ENCODE measurements at regions not wholly inside any gene's neighbourhood (a gene's known extent, or its start where the extent isn't known, plus 50 kb on each side); places are given as distances from the start of the nearest gene placed in this dataset.

GRCh38 chr3:166498446-166498845 is 661.2 kb upstream of the BCHE start:
- DNase-seq, result no peak

DNA sequence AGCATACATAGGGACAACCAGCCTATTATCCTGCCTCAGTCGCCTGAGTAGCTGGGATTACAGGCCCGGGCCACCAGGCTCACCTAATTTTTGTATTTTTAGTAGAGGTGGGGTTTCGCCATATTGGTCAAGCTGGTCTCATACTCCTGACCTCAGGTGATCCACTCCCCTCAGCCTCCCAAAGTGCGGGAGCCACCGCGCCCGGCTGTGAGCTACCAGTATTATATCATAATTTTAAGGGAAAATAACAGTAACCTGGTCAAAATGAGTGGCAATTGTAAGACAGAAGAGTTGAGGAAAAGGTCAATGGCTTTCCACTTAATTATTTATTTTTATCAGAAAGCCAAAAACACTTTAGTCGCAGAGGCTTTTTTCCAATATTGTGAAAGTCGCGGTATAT is 652.6 kb upstream of the BCHE start:
- DNase-seq, result no peak

GRCh38 chr3:166488977-166489672 is 651.9 kb upstream of the BCHE start:
- no peak for DNase-seq

DNA sequence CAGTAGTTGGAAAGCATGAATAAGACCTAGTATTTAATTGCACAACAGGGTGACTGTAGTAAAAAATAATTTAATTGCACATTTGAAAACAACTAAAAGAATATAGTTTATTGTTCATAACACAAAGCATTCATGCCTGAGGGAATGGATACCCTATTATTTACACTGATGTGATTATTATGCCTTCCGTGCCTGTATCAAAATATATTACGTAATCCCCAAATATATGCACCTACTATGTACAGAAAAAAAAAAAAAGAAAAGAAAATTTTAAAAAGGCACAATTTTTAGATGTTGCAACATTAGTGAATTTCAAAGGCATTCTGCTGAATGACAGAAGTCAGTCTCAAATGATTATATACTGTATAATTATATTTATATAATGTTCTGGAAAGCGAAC is 647.2 kb upstream of the BCHE start:
- DNase-seq, result no peak

DNA sequence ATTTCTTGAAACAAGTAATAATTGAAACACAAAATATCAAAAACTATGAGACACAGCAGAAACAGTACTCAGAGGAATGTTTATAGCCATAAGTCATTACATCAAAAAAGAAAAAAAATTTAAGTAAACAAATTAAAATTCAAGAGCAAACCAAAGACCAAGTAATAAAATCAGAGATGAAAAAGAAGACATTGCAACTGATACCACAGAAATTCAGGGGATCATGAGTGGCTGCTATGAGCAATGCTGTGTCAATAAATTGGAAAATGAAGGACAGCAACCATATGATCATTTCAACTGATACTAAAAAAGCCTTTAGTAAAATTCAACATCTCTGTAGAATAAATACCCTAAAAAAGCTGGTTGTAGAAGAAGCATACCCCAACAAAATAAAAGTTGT is 644.1 kb upstream of the BCHE start:
- no peak for DNase-seq

- no peak for DNase-seq
These were observed 641.1 kb upstream of the BCHE start for GRCh38 chr3:166478356-166478755.

DNA sequence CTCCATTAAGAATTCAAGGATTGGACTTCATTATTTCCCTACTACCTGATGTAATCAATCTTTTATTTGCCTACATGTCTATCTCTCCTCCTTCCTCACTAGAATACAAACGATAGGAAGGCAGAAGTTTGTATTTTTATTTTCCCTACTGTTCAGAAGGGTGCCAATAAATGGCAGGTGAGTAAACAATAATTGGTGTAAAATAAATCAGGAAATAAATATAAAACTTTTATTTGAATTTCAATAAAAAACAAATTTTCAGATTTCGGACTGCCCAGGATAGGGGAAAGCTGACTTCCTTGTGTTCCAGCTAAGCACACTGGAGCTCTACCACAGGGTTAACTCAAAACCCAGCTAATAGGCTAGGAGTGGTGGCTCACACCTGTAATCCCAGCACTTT is 636.3 kb upstream of the BCHE start:
- DNase-seq, result no peak

- no peak for DNase-seq
These were observed 634.8 kb upstream of the BCHE start for GRCh38 chr3:166472015-166472414.

GRCh38 chr3:166471074-166471767 is 634.0 kb upstream of the BCHE start:
- no peak for DNase-seq

DNA sequence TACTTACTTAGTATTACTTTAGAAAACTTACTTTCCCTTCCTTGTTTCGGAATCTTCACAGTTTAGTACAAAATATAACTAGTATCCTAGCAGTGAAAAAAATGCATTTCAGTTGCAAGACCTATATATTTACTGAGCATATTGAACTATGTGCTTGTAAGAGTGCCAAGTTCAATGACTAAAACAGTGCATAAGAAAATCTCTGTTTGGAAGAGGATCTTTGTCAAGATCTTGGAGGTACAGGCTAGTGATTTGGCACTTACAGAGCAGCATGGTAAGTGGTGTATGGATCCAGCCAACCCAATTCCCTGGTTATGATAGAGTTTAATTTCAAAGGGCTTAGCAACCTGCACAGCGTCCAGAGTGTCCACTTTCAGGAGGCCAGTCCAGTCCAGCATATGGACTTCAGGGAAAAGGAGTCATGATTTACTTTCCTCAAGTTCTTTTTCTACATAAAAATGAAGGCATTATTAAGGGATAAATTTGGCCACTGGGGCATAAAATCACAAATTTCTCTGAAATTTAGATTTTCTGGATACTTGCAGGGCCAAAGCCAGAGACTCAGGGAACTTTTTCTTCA is 625.8 kb upstream of the BCHE start:
- DNase-seq, result no peak

DNA sequence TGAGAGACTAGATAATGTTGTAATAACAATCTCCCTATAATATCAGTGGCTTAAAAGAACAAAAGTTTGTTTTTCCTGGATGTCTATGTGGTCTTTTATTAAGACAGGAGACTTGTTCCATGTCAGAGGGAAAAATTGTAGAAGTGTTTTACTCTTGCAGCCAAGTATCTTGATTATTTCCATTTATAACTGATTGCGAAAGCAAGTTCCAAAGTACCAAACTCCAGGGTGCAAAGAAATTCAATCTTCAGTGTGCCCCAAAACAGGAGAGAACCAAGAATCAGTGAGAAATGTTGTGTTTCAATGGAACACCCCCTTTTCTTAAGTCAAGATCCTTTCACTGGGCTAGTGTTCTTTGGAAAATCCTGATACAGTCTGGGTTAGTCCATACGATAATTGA is 624.4 kb upstream of the BCHE start:
- DNase-seq, result no peak

DNA sequence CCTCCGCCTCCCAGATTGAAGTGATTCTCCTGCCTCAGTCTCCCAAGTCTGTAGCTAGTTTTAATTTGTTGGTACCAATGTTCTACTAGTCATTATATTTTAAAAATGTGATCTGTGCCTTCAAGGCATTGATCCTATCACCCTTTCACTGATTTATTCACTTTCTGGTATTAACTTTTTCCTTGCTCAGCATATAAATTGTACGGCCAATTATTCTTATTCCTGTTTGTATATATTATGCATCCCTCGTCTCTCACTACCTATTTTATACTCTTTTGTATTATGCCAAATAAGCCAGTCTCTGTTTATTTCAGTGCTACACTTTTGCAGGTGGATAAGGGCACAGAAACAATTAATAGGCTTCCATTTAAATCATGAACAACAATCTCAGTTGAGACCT is 620.2 kb upstream of the BCHE start:
- no peak for DNase-seq

DNA sequence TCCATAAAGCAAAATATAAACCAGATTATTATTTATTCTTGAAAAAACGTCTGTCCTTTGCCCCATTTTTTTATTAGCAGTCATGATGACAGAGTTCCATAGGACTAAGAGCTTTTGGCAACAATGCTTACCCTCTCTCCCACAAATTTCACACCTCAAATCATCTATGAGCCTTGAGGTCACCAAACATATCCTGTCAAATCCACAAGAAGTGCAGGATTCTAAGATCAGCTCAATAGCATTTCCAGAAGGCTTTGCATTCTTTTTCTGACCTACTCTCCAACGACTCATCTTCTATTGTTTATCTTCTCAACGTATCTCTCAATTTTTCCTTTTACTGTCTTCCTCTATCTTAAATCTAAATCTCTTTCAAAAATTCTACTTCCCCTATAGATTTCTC is 619.1 kb upstream of the BCHE start:
- no peak for DNase-seq

DNA sequence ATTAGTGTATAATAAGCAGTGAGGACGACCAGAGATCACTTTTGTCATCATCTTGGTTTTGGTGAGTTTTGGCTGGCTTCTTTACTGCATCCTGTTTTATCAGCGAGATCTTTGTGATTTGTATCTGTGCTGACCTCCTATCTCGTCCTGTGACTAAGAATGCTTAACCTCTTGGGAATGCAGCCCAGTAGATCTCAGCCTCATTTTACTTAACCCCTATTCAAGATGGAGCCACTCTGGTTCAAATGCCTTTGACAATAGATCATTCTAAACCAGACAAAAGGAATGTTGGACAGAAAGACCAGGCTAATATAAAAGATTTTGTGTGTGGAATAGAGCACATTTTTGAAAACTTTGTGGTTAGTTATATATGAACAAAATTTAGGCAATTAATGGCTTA is 618.5 kb upstream of the BCHE start:
- DNase-seq, result no peak

- DNase-seq, result peak; percentile 12
These were observed 616.3 kb upstream of the BCHE start for GRCh38 chr3:166453478-166453877.

DNA sequence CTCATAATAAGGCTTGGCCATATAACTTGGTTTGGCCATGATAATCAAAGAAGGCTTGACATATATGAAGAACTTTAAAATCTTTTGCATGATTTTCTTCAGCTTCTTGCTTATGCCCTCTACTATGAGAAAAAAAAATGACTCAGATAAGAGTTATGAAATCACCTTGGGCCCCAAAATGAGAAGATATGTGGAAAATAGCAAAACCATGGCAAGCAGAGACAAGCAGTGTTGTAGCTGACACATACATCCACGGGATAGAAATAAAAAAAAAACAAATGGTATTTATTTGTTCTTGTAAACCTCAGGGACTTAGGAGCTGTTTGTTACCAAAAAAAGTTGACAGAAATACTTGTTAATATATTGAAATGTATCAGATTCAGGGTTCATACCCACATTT is 614.8 kb upstream of the BCHE start:
- DNase-seq, result no peak

GRCh38 chr3:166447513-166447912 is 610.3 kb upstream of the BCHE start:
- no peak for DNase-seq

- no peak for DNase-seq
These were observed 609.8 kb upstream of the BCHE start for GRCh38 chr3:166446986-166447385.

- DNase-seq, result no peak
These were observed 609.1 kb upstream of the BCHE start for GRCh38 chr3:166446291-166446690.

DNA sequence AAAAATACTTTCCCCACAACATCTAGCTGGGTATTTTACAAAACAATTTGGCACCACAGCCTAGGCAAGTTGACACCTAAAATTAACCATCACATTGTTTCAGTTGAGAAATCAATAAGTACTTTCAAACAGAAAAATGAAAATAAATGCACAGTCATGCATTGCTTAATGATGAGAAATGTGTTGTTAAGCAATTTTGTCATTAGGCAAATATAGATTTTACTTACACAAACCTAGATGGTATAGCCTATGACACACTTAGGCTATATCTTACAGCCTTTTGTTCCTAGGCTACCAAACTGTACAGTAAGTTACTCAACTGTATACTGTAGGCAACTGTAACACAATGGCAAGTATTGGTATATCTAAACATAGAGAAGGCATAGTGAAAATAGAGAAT is 608.6 kb upstream of the BCHE start:
- no peak for DNase-seq

GRCh38 chr3:166444756-166445155 is 607.5 kb upstream of the BCHE start:
- peak; percentile 61 for DNase-seq

GRCh38 chr3:166444336-166444735 is 607.1 kb upstream of the BCHE start:
- DNase-seq, result peak; percentile 60

GRCh38 chr3:166435469-166436057 is 598.3 kb upstream of the BCHE start:
- DNase-seq, result no peak

DNA sequence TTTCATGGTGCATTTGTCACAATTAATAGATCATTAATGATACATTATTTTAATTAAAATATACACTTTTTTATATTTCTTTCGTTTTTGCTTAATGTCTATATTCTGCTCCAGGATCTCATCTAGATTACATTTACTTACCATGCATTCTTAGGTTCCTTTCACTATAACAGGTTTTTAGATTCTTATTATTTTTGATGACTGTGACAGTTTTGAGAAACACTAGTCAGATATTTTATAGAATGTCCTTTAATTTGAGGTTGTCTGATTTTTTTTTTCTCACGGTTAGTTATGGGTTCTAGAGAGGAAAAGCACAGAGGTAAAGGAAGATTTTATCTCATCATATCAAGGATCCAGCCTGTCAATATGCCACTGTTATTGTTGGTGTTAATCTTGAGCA is 595.8 kb upstream of the BCHE start:
- DNase-seq, result no peak

Data from NCI-H510A treated with DMSO at 0.1 percent for 48 hours (cell line).